IMR-90 (cell line): ENCODE measurements at regions not wholly inside any gene's neighbourhood (a gene's known extent, or its start where the extent isn't known, plus 50 kb on each side); places are given as distances from the start of the nearest gene placed in this dataset.

ENCODE experiments used
- ATAC-seq: fragments of 200-7000 bp; cut with Tn5 transposase; 2 replicates; pipeline ENCODE4 v1.9.1; 2020; ENCODE audit warnings: low read depth, mild to moderate bottlenecking, moderate library complexity
- BruUV-seq: library from RNA; stranded (reverse); fragments of 400-500 nt; replicated peaks from 2 replicates; lab custom pipeline; 2021; lab: Mats Ljungman, UMichigan
- CTCF ChIA-PET: fragments of 300-600 bp; formaldehyde crosslinking; extraction: SDS; loops from one replicate; lab custom pipeline; 2021; ENCODE audit warnings: antibody characterized with exemption; lab: Yijun Ruan, JAX
- POLR2A ChIA-PET: fragments of 300-600 bp; sonication (Branson Sonifier 250); formaldehyde crosslinking; loops from one replicate; lab custom pipeline; 2022; ENCODE audit warnings: antibody characterized with exemption; ENCODE audit not compliant: unreplicated experiment; lab: Charles Lee
- DNase-seq: peaks from one replicate; pipeline ENCODE4 v3.0.0; 2013
- H2AFZ ChIP-seq: replicated peaks from 2 replicates; pipeline ENCODE3; 2013; ENCODE audit warnings: low read length, mild to moderate bottlenecking; ENCODE audit not compliant: poor library complexity
- H2AK5ac ChIP-seq: 2 replicates; pipeline ENCODE4 v1.6.1; 2013; ENCODE audit warnings: low read depth, low read length, inconsistent platforms
- H2AK9ac ChIP-seq: replicated peaks from 2 replicates; pipeline ENCODE3; 2013; ENCODE audit warnings: mild to moderate bottlenecking, low read depth, low read length, moderate library complexity; ENCODE audit not compliant: poor library complexity
- H2BK120ac ChIP-seq: 2 replicates; pipeline ENCODE4 v1.6.1; 2013; ENCODE audit warnings: low read depth, low read length, inconsistent platforms
- H2BK15ac ChIP-seq: 3 replicates; pipeline ENCODE4 v1.6.1; 2013; ENCODE audit warnings: low read depth, low read length, inconsistent platforms
- H2BK20ac ChIP-seq: 2 replicates; pipeline ENCODE4 v1.6.1; 2013; ENCODE audit warnings: low read depth, mild to moderate bottlenecking, inconsistent platforms, low read length, moderate library complexity
- H2BK5ac ChIP-seq: 2 replicates; pipeline ENCODE4 v1.6.1; 2013; ENCODE audit warnings: mild to moderate bottlenecking, low read depth, low read length, inconsistent platforms; ENCODE audit not compliant: poor library complexity, severe bottlenecking
- H3K14ac ChIP-seq: replicated peaks from 2 replicates; pipeline ENCODE4 v1.6.1; 2013; ENCODE audit warnings: low read depth, low read length, inconsistent platforms
- H3K18ac ChIP-seq: 2 replicates; pipeline ENCODE4 v1.6.1; 2013; ENCODE audit warnings: low read depth, low read length, control low read depth
- H3K23ac ChIP-seq: 2 replicates; pipeline ENCODE4 v1.6.1; 2013; ENCODE audit warnings: low read depth, low read length, inconsistent platforms
- H3K27ac ChIP-seq: 2 replicates; pipeline ENCODE4 v1.5.1; 2013; ENCODE audit warnings: mild to moderate bottlenecking, control low read depth, low read length; ENCODE audit not compliant: insufficient read depth
- H3K27me3 ChIP-seq: 2 replicates; pipeline ENCODE4 v1.6.1; 2013; ENCODE audit warnings: low read length; ENCODE audit not compliant: control insufficient read depth, insufficient read depth
- H3K36me3 ChIP-seq: 2 replicates; pipeline ENCODE4 v1.6.1; 2013; ENCODE audit warnings: low read length, mixed read lengths; ENCODE audit not compliant: control insufficient read depth, insufficient read depth
- H3K4ac ChIP-seq: 2 replicates; pipeline ENCODE4 v1.6.1; 2013; ENCODE audit warnings: low read depth, low read length, inconsistent platforms
- H3K4me1 ChIP-seq: 2 replicates; pipeline ENCODE4 v1.6.1; 2013; ENCODE audit warnings: low read length, mixed read lengths; ENCODE audit not compliant: control insufficient read depth, insufficient read depth
- H3K4me2 ChIP-seq: 2 replicates; pipeline ENCODE4 v1.6.1; 2013; ENCODE audit warnings: low read depth, mild to moderate bottlenecking, control low read depth, low read length, moderate library complexity
- H3K4me3 ChIP-seq: 2 replicates; pipeline ENCODE4 v1.5.1; 2013; ENCODE audit warnings: low read depth, mild to moderate bottlenecking, control low read depth, low read length, moderate library complexity; ENCODE audit not compliant: insufficient read depth
- H3K56ac ChIP-seq: 2 replicates; pipeline ENCODE4 v1.6.1; 2013; ENCODE audit warnings: low read length, inconsistent platforms; ENCODE audit not compliant: insufficient read depth; ENCODE audit errors: extremely low read depth
- H3K79me1 ChIP-seq, 2 experiments: 2 replicates each; pipeline ENCODE4 v1.6.1; 2013; ENCODE audit warnings: low read length in 2 of 2, inconsistent platforms in 1 of 2, low read depth in 1 of 2
- H3K9ac ChIP-seq: 2 replicates; pipeline ENCODE4 v1.6.1; 2013; ENCODE audit warnings: low read depth, low read length, control low read depth
- H3K9me1 ChIP-seq: 2 replicates; pipeline ENCODE4 v1.6.1; 2013; ENCODE audit warnings: low read length, inconsistent platforms; ENCODE audit not compliant: insufficient read depth
- H3K9me3 ChIP-seq: 2 replicates; pipeline ENCODE4 v1.6.1; 2013; ENCODE audit warnings: low read length; ENCODE audit not compliant: control insufficient read depth, insufficient read depth
- H4K20me1 ChIP-seq: 2 replicates; pipeline ENCODE4 v1.6.1; 2013; ENCODE audit warnings: low read length, inconsistent platforms; ENCODE audit not compliant: insufficient read depth
- H4K5ac ChIP-seq: 2 replicates; pipeline ENCODE4 v1.6.1; 2013; ENCODE audit warnings: mild to moderate bottlenecking, low read depth, low read length, control low read depth
- H4K8ac ChIP-seq, 2 experiments: 2 replicates each; pipeline ENCODE4 v1.6.1; 2013; ENCODE audit warnings: low read depth in 2 of 2, low read length in 2 of 2, control low read depth in 1 of 2, inconsistent platforms in 1 of 2
- H4K91ac ChIP-seq: 2 replicates; pipeline ENCODE4 v1.6.1; 2013; ENCODE audit warnings: low read depth, low read length, inconsistent platforms; ENCODE audit not compliant: insufficient read depth
- CEBPB ChIP-seq: IDR thresholded peaks from 2 replicates; pipeline ENCODE4 v1.6.1; 2012; ENCODE audit warnings: low read depth, low read length, improper control_type of control experiment
- CHD1 ChIP-seq: IDR thresholded peaks from 2 replicates; pipeline ENCODE4 v1.6.1; 2012; ENCODE audit warnings: low read depth, low read length, improper control_type of control experiment
- FOS ChIP-seq: fragments of 150-350 bp; IDR thresholded peaks from 2 replicates; pipeline ENCODE4 v1.6.1; 2016; ENCODE audit warnings: low read depth, low read length
- MAFK ChIP-seq: IDR thresholded peaks from 2 replicates; pipeline ENCODE4 v1.6.1; 2012; ENCODE audit warnings: low read depth, low read length, improper control_type of control experiment
- MAZ ChIP-seq: IDR thresholded peaks from 2 replicates; pipeline ENCODE4 v1.6.1; 2012; ENCODE audit warnings: low read depth, mild to moderate bottlenecking, low read length, improper control_type of control experiment, moderate library complexity, borderline replicate concordance
- NFE2L2 ChIP-seq: fragments of 150-350 bp; IDR thresholded peaks from 2 replicates; pipeline ENCODE4 v1.6.1; 2016; ENCODE audit warnings: low read depth, mild to moderate bottlenecking, low read length
- POLR2A ChIP-seq: IDR thresholded peaks from 2 replicates; pipeline ENCODE4 v1.6.1; 2012; ENCODE audit warnings: mild to moderate bottlenecking, low read depth, low read length
- SMC3 ChIP-seq: fragments of 150-350 bp; IDR thresholded peaks from 2 replicates; pipeline ENCODE4 v1.6.1; 2016; ENCODE audit warnings: low read depth, mild to moderate bottlenecking, antibody characterized with exemption, low read length, moderate library complexity
- WGBS, 2 experiments: methylation state at CpG; one replicate each; pipeline versions ENCODE4 v1.1.5 to v1.1.7; 2013; ENCODE audit warnings: missing lambda C conversion rate in 2 of 2; ENCODE audit not compliant: insufficient read length in 1 of 2; ENCODE audit errors: extremely low coverage in 2 of 2; 5-methylcytosine and 5-hydroxymethylcytosine counted together
- dilution Hi-C: fragments of 300-500 bp; cut with HindIII; formaldehyde crosslinking; loops from one replicate; pipeline ENCODE4 v1.14.3; 2018; ENCODE audit warnings: low sequenced_read_pairs; ENCODE audit not compliant: unreplicated experiment
- in situ Hi-C: fragments of 300-500 bp; cut with MboI; formaldehyde crosslinking; loops from 3 replicates; pipeline ENCODE4 v1.14.3; 2019; ENCODE audit warnings: low sequenced_read_pairs, inconsistent platforms, mixed read lengths
- intact Hi-C: fragments of 100-400 bp; cut with micrococcal nuclease; formaldehyde crosslinking; loops from 2 replicates; pipeline ENCODE4 v1.10.0; 2022

DNA sequence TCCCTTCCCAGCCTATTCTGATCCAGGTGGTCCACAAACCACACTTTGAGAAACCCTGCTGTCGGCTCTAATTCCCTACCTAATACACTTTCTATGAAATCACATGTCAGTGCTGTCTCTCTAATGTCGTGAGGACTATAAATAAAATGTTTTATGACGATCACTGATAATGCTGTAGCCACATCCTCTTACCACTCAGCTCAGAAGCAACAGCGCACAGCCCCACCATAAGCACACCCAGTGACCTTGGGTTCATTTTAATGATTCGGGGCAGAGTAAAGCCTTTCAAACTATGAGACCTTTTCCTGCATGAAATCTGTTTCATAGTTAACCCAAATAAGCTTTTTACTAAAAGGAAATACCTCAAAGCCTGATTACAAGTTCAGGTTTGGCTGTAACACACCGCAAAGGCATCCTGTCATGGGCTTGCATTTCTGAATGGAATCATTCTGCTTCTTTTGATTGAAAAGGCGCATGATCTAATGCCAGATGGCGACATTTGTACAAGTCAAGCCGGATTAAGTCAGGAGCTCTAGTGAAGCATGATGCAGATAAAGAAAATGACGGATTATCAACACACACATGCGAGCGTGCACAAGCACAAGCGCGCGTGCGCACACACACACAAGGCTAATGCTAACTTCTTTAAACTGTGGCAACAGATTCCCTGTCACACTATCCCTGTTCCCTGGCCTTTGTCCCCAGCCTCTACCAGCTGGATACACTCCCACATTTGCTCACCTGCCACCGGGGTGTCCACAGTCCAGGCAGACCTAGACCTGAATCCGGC is 180.5 kb upstream of the PDE1C start:
- Histone ChIP-seq H4K8ac (no peak overlapping the region), H3K27ac (no peak overlapping the region), H3K4me3 (no peak overlapping the region), H3K4me2 (no peak overlapping the region), H2BK15ac (no peak overlapping the region), H2AK5ac (no peak overlapping the region), H3K4me1 (no peaks in the 10 kb centered on the region), H3K4ac (no peak overlapping the region), H4K5ac (no peak overlapping the region), H2BK120ac (no peak overlapping the region), H2BK5ac (no peak overlapping the region), H2BK20ac (no peak overlapping the region), H3K14ac (no peak overlapping the region), H3K27me3 (no peaks in the 10 kb centered on the region), H3K36me3 (no peaks in the 10 kb centered on the region), H3K9me1 (no peaks in the 10 kb centered on the region), H3K56ac (no peak overlapping the region), H4K91ac (no peak overlapping the region), H3K79me1 (no peaks in the 10 kb centered on the region), H3K9me3 (no peaks in the 10 kb centered on the region; the same call in 1 of the 2 replicates), H4K20me1 (no peaks in the 10 kb centered on the region), H3K23ac (no peak overlapping the region), H3K18ac (no peak overlapping the region), H3K9ac (no peak overlapping the region), H2AK9ac (no peak overlapping the region), H2AFZ (no peak overlapping the region)
- intact Hi-C loops (no loop called here), in situ Hi-C loops (no loop called here), dilution Hi-C loops (no loop called here)
- no peak for TF ChIP-seq CEBPB
- TF ChIP-seq NFE2L2: no peak
- TF ChIP-seq SMC3: no peak
- no peak for TF ChIP-seq MAZ
- no peak for TF ChIP-seq MAFK
- no peak for TF ChIP-seq FOS
- no peak for TF ChIP-seq POLR2A
- TF ChIP-seq CHD1: no peak
- BruUV-seq: no TSS peak
- no peak for DNase-seq
- WGBS, 2 experiments: 59% methylated on average over 2 of the region's 18 CpGs; no CpG with 5 or more reads in 1 of the 2 experiments
- ChIA-PET CTCF (no interaction called here), POLR2A (no interaction called here)
- ATAC-seq: no peak
